SH-SY5Y (cell line): ENCODE measurements at regions not wholly inside any gene's neighbourhood (a gene's known extent, or its start where the extent isn't known, plus 50 kb on each side); places are given as distances from the start of the nearest gene placed in this dataset.

Experiments used
- GATA2 ChIP-seq: IDR thresholded peaks from 2 replicates; pipeline ENCODE4 v1.6.1; 2011; ENCODE audit warnings: mild to moderate bottlenecking, low read depth, low read length
- GATA3 ChIP-seq: IDR thresholded peaks from 2 replicates; pipeline ENCODE4 v1.6.1; 2011; ENCODE audit warnings: low read depth, mild to moderate bottlenecking, low read length, moderate library complexity

- TF ChIP-seq GATA2 (no peak), GATA3 (no peak)
Measured at GRCh38 chr4:180766045-180766444, 1477.2 kb upstream of the TENM3 start.
